A673 (cell line): ENCODE measurements at regions not wholly inside any gene's neighbourhood (a gene's known extent, or its start where the extent isn't known, plus 50 kb on each side); places are given as distances from the start of the nearest gene placed in this dataset.

Source experiments
- BruUV-seq: library from RNA; stranded (reverse); fragments of 400-500 nt; replicated peaks from 2 replicates; lab custom pipeline; 2021; lab: Mats Ljungman, UMichigan
- CTCF ChIA-PET: fragments of 300-600 bp; sonication (Branson Sonifier 250); formaldehyde crosslinking; loops from one replicate; lab custom pipeline; 2022; ENCODE audit warnings: antibody characterized with exemption; lab: Charles Lee
- POLR2A ChIA-PET: fragments of 300-600 bp; sonication (Branson Sonifier 250); formaldehyde crosslinking; loops from one replicate; lab custom pipeline; 2022; ENCODE audit warnings: antibody characterized with exemption; ENCODE audit not compliant: low non-redundant PET; lab: Charles Lee
- DNase-seq: peaks from one replicate; pipeline ENCODE4 v3.0.0-alpha.2; 2015; ENCODE audit warnings: low spot score
- H3K27ac ChIP-seq: fragments of 200-600 bp; sonication (generic); 2 replicates; pipeline ENCODE4 v1.5.1; 2016; ENCODE audit warnings: mixed run types, low read depth, mild to moderate bottlenecking, mixed read lengths, antibody characterized with exemption, low read length; ENCODE audit not compliant: poor library complexity, severe bottlenecking
- H3K27me3 ChIP-seq: fragments of 200-600 bp; sonication (generic); replicated peaks from 2 replicates; pipeline ENCODE4 v1.6.1; 2017; ENCODE audit warnings: mixed run types, low read depth, mild to moderate bottlenecking, mixed read lengths, antibody characterized with exemption, low read length; ENCODE audit not compliant: insufficient read depth, poor library complexity
- H3K36me3 ChIP-seq: fragments of 200-600 bp; sonication (generic); 2 replicates; pipeline ENCODE4 v1.6.1; 2016; ENCODE audit warnings: mixed run types, mild to moderate bottlenecking, mixed read lengths, antibody characterized with exemption, low read length; ENCODE audit not compliant: insufficient read depth, poor library complexity, severe bottlenecking
- H3K4me1 ChIP-seq: fragments of 200-600 bp; sonication (generic); 2 replicates; pipeline ENCODE4 v1.6.1; 2017; ENCODE audit warnings: mixed run types, mild to moderate bottlenecking, mixed read lengths, antibody characterized with exemption, low read length; ENCODE audit not compliant: insufficient read depth, poor library complexity, severe bottlenecking
- H3K4me3 ChIP-seq: fragments of 200-600 bp; sonication (generic); 2 replicates; pipeline ENCODE4 v1.5.1; 2016; ENCODE audit warnings: low read depth, mixed run types, mild to moderate bottlenecking, mixed read lengths, low read length; ENCODE audit not compliant: poor library complexity, severe bottlenecking
- H3K9me3 ChIP-seq: fragments of 200-600 bp; sonication (generic); 2 replicates; pipeline ENCODE4 v1.6.1; 2016; ENCODE audit warnings: mixed run types, low read depth, mild to moderate bottlenecking, mixed read lengths, antibody characterized with exemption, low read length; ENCODE audit not compliant: poor library complexity, severe bottlenecking
- CTCF ChIP-seq: fragments of 300-800, 200-600 bp; sonication (generic); conservative IDR thresholded peaks from 2 replicates; pipeline ENCODE4 v1.5.1; 2017; ENCODE audit warnings: low read depth, mild to moderate bottlenecking, antibody characterized with exemption, low read length, moderate library complexity, mixed read lengths
- EZH2 ChIP-seq: fragments of 200-600 bp; sonication (generic); IDR thresholded peaks from 2 replicates; pipeline ENCODE4 v1.6.1; 2017; ENCODE audit warnings: borderline replicate concordance, low read depth, mild to moderate bottlenecking, mixed read lengths, antibody characterized with exemption, low read length; ENCODE audit not compliant: poor library complexity, severe bottlenecking
- intact Hi-C: fragments of 100-400 bp; cut with micrococcal nuclease; formaldehyde crosslinking; loops from one replicate; pipeline ENCODE4 v1.10.0; 2022; ENCODE audit not compliant: unreplicated experiment

- POLR2A ChIA-PET, result no interaction called here
- TF ChIP-seq EZH2 (no peak), CTCF (no peak)
- Histone ChIP-seq H3K4me1 (no peaks in the 10 kb centered on the region), H3K36me3 (no peaks in the 10 kb centered on the region), H3K27ac (no peak overlapping the region), H3K27me3 (no peaks in the 10 kb centered on the region), H3K4me3 (no peak overlapping the region), H3K9me3 (no peaks in the 10 kb centered on the region)
- intact Hi-C loops, result no loop called here
- BruUV-seq, result no TSS peak
- CTCF ChIA-PET, result no interaction called here
- DNase-seq, result no peak
These were observed 399.1 kb downstream of the GPAM start for GRCh38 chr10:111784436-111784835.

- CTCF ChIA-PET, result no interaction called here
- H3K4me3 ChIP-seq, result no peak overlapping the region
- no TSS peak for BruUV-seq
- no peak for DNase-seq
- no peaks in the 10 kb centered on the region for H3K36me3 ChIP-seq
- no peak overlapping the region for H3K27ac ChIP-seq
- TF ChIP-seq EZH2 (no peak), CTCF (no peak)
- H3K9me3 ChIP-seq, result no peaks in the 10 kb centered on the region
- H3K4me1 ChIP-seq, result no peaks in the 10 kb centered on the region
- intact Hi-C loops, result no loop called here
- no peaks in the 10 kb centered on the region for H3K27me3 ChIP-seq
- POLR2A ChIA-PET, result no interaction called here
These were observed 398.6 kb downstream of the GPAM start for GRCh38 chr10:111784946-111785465.

GRCh38 chr10:111785921-111786320 is 397.6 kb downstream of the GPAM start:
- ChIA-PET POLR2A (no interaction called here), CTCF (no interaction called here)
- no peak for TF ChIP-seq CTCF
- TF ChIP-seq EZH2, result no peak
- H3K9me3 ChIP-seq, result no peaks in the 10 kb centered on the region
- H3K4me1 ChIP-seq, result no peaks in the 10 kb centered on the region
- no peaks in the 10 kb centered on the region for H3K36me3 ChIP-seq
- no peak for DNase-seq
- intact Hi-C loops, result no loop called here
- H3K4me3 ChIP-seq, result no peak overlapping the region
- no peak overlapping the region for H3K27ac ChIP-seq
- no TSS peak for BruUV-seq
- no peaks in the 10 kb centered on the region for H3K27me3 ChIP-seq
